ENCODE measurements at regions not wholly inside any gene's neighbourhood (a gene's known extent, or its start where the extent isn't known, plus 50 kb on each side); places are given as distances from the start of the nearest gene placed in this dataset.

- TF ChIP-seq MAX (IDR thresholded peaks at IDR 0.05) (no peak), RAD21 (IDR thresholded peaks at IDR 0.05; ENCODE audit: low read depth) (no peak), CREB1 (IDR thresholded peaks at IDR 0.05; ENCODE audit: low read depth) (no peak), REST (IDR thresholded peaks at IDR 0.05; ENCODE audit: low read depth) (no peak), YY1 (IDR thresholded peaks at IDR 0.05; ENCODE audit: low read depth) (no peak), EP300 (IDR thresholded peaks at IDR 0.05; ENCODE audit: borderline replicate concordance) (no peak), ZBTB7A (IDR thresholded peaks at IDR 0.05; ENCODE audit: low read depth) (no peak), USF1 (IDR thresholded peaks at IDR 0.05) (no peak), CEBPB (IDR thresholded peaks at IDR 0.05) (no peak), TEAD4 (IDR thresholded peaks at IDR 0.05) (no peak), EGR1 (IDR thresholded peaks at IDR 0.05) (no peak), FOXM1 (IDR thresholded peaks at IDR 0.05; ENCODE audit: borderline replicate concordance, low read depth) (no peak), TCF12 (IDR thresholded peaks at IDR 0.05; ENCODE audit: low read depth) (no peak)
Measured at GRCh38 chr6:85143676-85144075, 306.2 kb upstream of the NT5E start.

GRCh38 chr6:85137865-85138264 lies 312.0 kb upstream of the NT5E start:
- TF ChIP-seq ZBTB7A (IDR thresholded peaks at IDR 0.05; ENCODE audit: low read depth) (no peak), FOXM1 (IDR thresholded peaks at IDR 0.05; ENCODE audit: borderline replicate concordance, low read depth) (no peak), CEBPB (IDR thresholded peaks at IDR 0.05) (no peak)

GRCh38 chr6:85136310-85136709 lies 313.6 kb upstream of the NT5E start:
- no peak for TF ChIP-seq MAX (IDR thresholded peaks at IDR 0.05)
- no peak for TF ChIP-seq EGR1 (IDR thresholded peaks at IDR 0.05)
- TF ChIP-seq NFIC (IDR thresholded peaks at IDR 0.05): no peak
- no peak for TF ChIP-seq TCF12 (IDR thresholded peaks at IDR 0.05; ENCODE audit: low read depth)
- no peak for TF ChIP-seq RAD21 (IDR thresholded peaks at IDR 0.05; ENCODE audit: low read depth)
- no peak for TF ChIP-seq TAF1 (IDR thresholded peaks at IDR 0.05; ENCODE audit: low read depth)
- TF ChIP-seq ZBTB7A (IDR thresholded peaks at IDR 0.05; ENCODE audit: low read depth): no peak
- no peak for TF ChIP-seq CREB1 (IDR thresholded peaks at IDR 0.05; ENCODE audit: low read depth)
- TF ChIP-seq EP300 (IDR thresholded peaks at IDR 0.05; ENCODE audit: borderline replicate concordance): no peak
- TF ChIP-seq USF1 (IDR thresholded peaks at IDR 0.05): no peak
- TF ChIP-seq CEBPB (IDR thresholded peaks at IDR 0.05): no peak
- TF ChIP-seq FOXM1 (IDR thresholded peaks at IDR 0.05; ENCODE audit: borderline replicate concordance, low read depth): no peak
- no peak for TF ChIP-seq TEAD4 (IDR thresholded peaks at IDR 0.05)
- TF ChIP-seq YY1 (IDR thresholded peaks at IDR 0.05; ENCODE audit: low read depth): no peak

GRCh38 chr6:85135376-85136094 lies 314.3 kb upstream of the NT5E start:
- TF ChIP-seq ZBTB7A (IDR thresholded peaks at IDR 0.05; ENCODE audit: low read depth) (no peak), TAF1 (IDR thresholded peaks at IDR 0.05; ENCODE audit: low read depth) (no peak), YY1 (IDR thresholded peaks at IDR 0.05; ENCODE audit: low read depth) (no peak), MAX (IDR thresholded peaks at IDR 0.05) (no peak), CREB1 (IDR thresholded peaks at IDR 0.05; ENCODE audit: low read depth) (no peak), TEAD4 (IDR thresholded peaks at IDR 0.05) (no peak), EGR1 (IDR thresholded peaks at IDR 0.05) (no peak), REST (IDR thresholded peaks at IDR 0.05; ENCODE audit: low read depth) (no peak), RAD21 (IDR thresholded peaks at IDR 0.05; ENCODE audit: low read depth) (no peak), EP300 (IDR thresholded peaks at IDR 0.05; ENCODE audit: borderline replicate concordance) (no peak), CEBPB (IDR thresholded peaks at IDR 0.05) (no peak), FOXM1 (IDR thresholded peaks at IDR 0.05; ENCODE audit: borderline replicate concordance, low read depth) (no peak)

GRCh38 chr6:85134172-85134571 lies 315.7 kb upstream of the NT5E start:
- TF ChIP-seq CEBPB (IDR thresholded peaks at IDR 0.05) (no peak), USF1 (IDR thresholded peaks at IDR 0.05) (no peak), RAD21 (IDR thresholded peaks at IDR 0.05; ENCODE audit: low read depth) (no peak), REST (IDR thresholded peaks at IDR 0.05; ENCODE audit: low read depth) (no peak), ZBTB7A (IDR thresholded peaks at IDR 0.05; ENCODE audit: low read depth) (no peak), YY1 (IDR thresholded peaks at IDR 0.05; ENCODE audit: low read depth) (no peak), FOXM1 (IDR thresholded peaks at IDR 0.05; ENCODE audit: borderline replicate concordance, low read depth) (no peak), TAF1 (IDR thresholded peaks at IDR 0.05; ENCODE audit: low read depth) (no peak), EGR1 (IDR thresholded peaks at IDR 0.05) (no peak), EP300 (IDR thresholded peaks at IDR 0.05; ENCODE audit: borderline replicate concordance) (no peak), NFIC (IDR thresholded peaks at IDR 0.05) (no peak), TCF12 (IDR thresholded peaks at IDR 0.05; ENCODE audit: low read depth) (no peak), TEAD4 (IDR thresholded peaks at IDR 0.05) (no peak), MAX (IDR thresholded peaks at IDR 0.05) (no peak), CREB1 (IDR thresholded peaks at IDR 0.05; ENCODE audit: low read depth) (no peak)

Measured in Ishikawa (cell line).